Left hindlimb (tissue), 1 donor: ENCODE measurements at regions not wholly inside any gene's neighbourhood (a gene's known extent, or its start where the extent isn't known, plus 50 kb on each side); places are given as distances from the start of the nearest gene placed in this dataset.
"Not testable (repeated sequence)": the region's sequence is repeated elsewhere in the genome, so short reads cannot be mapped to it uniquely, and the experiment has no call there.

Experiments
- DNase-seq: peaks from one replicate; pipeline ENCODE4 v3.0.0-alpha.2; 2018

GRCh38 chr3:73179601-73180000, 118.1 kb downstream of the EBLN2 start:
- DNase-seq, result no peak

DNA sequence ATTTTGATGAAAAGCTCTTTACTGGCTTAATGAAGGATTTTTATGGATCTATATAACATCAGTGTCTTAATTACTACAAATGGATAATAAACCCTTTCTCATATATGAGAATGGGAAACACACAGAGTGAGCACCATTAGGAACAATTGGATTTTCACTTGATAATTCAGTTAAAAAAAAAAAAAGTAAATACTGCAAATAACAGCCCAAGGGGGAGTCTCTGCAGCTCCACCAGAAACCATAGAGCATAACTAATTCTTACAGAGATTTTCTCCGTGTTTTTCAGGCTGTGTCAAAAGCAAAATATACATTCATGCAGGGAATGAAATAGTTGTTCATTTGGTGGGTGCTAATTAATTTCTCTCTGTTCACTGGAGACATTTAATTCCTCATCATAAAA, 125.3 kb downstream of the EBLN2 start:
- DNase-seq, result no peak

- no peak for DNase-seq
Measured at GRCh38 chr3:73187328-73187727, 125.9 kb downstream of the EBLN2 start.

DNA sequence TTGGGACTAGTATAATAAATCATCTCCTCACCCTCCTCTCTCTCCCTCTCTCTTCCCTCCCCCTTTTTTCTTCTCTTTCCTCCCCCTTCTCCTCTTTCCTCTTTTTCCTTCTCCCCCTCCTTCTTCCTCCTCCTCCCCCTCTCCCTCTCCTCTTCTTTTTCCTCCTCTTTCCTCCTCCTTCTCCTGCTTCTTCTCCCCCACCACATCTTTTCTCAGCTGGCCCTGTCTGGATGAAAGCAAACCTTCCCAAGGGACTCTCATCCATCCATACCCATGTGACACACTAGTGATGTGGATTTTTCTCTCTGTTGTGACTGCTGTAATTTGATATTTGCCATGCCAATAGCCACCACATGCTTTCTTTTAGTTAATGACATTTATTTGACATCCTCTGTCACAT, 127.2 kb downstream of the EBLN2 start:
- DNase-seq, result no peak

DNA sequence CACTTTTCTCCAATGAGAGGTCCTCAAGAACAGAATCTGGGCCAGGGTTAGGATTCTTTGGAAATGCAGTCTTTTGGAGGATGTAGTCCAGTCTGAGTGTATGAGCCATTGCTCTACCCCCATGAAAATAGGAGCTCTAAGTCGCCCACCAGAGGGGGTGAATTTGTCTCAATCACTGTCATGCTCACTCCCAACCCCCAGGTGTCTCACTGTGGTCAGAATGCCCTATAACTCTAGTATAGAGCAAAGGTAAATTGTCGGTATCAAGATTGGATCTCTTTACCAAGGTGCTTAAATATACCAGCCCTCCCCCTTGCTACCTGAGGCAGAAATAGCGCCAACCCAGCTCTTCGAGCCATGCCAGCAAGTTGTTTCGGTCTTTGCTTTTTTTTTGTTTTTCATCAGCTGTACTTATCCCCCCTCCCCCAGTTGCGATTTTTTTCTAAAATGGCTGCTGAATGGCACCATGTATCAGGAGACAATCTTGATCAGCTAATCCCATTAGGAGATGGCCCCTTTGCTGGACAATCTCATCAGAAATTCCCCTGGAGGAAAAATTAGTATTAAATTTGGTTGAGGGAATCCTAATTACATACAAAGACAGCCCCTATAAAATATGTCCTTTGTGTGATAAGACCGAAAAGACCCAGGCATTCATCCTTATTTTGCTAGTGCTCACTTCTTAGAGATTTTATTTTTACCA, 130.7 kb downstream of the EBLN2 start:
- no peak for DNase-seq

DNA sequence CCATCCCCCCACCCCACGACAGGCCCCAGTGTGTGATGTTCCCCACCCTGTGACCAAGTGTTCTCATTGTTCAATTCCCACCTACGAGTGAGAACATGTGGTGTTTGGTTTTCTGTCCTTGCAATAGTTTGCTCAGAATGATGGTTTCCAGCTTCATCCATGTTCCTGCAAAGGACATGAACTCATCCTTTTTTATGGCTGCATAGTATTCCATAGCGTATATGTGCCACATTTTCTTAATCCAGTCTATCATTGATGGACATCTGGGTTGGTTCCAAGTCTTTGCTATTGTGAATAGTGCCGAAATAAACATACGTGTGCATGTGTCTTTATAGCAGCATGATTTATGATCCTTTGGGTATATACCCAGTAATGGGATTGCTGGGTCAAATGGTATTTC, 132.5 kb downstream of the EBLN2 start:
- not testable (repeated sequence) for DNase-seq

DNA sequence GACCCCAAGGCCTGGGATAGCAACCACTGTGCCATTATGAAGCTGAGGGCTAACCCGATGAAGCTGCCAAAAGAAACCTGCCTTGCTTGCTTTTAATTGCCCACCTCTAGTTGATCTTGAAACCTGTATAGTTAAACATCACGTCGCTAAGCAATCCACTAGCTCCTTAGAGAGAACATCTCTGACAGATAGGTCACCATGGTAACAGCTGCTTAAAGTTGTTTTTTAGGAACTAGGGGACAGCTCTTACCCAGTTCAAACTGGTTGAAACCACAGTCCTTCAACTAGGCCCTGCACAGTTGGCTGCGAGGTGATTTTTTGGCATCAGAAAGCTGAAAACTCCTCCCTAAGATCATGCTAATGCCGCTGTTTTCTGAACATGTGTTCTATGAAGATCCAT, 135.7 kb downstream of the EBLN2 start:
- no peak for DNase-seq

- no peak for DNase-seq
Measured at GRCh38 chr3:73203101-73203500, 141.6 kb downstream of the EBLN2 start.

DNA sequence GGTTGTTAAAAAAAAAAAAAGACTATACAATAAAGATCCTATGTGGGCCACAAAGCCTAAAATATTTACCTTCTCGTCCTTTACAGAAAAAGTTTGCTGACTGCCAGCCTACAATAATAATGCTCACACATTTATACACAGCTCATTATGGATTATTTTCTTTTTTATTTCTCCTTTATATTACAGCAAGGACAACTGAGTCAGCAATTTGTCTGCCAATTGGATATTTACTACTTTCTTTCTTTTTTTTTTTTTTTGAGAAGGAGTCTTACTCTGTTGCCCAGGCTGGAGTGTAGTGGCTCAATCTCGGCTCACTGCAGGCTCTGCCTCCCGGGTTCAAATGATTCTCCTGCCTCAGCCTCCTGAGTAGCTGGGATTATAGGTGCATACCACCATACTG, 142.2 kb downstream of the EBLN2 start:
- no peak for DNase-seq

DNA sequence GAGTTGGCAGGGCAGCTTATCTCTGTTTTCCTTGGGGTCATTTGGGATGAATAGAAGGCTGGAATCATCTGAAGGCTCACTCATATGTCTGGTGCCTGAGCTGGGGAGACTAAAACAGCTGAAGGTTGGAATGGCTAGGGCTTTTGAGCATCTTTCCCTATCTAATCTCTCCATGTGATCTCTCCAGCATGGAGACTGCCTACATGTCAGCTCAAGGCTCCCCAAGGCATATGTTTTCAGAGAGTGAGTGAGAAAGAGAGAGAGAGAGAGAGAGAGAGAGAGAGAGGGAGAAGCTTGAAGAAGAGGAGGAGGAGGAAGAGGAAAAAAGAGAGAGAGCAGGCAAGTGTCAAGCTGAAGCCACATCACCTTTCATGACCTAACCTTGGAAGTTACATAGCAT, 143.4 kb downstream of the EBLN2 start:
- DNase-seq, result no peak

- no peak for DNase-seq
Measured at GRCh38 chr3:73206030-73206429, 144.6 kb downstream of the EBLN2 start.

- no peak for DNase-seq
Measured at GRCh38 chr3:73207946-73208440, 146.5 kb downstream of the EBLN2 start.

- no peak for DNase-seq
Measured at GRCh38 chr3:73210759-73211158, 149.3 kb downstream of the EBLN2 start.

GRCh38 chr3:73212683-73213082, 151.2 kb downstream of the EBLN2 start:
- no peak for DNase-seq

DNA sequence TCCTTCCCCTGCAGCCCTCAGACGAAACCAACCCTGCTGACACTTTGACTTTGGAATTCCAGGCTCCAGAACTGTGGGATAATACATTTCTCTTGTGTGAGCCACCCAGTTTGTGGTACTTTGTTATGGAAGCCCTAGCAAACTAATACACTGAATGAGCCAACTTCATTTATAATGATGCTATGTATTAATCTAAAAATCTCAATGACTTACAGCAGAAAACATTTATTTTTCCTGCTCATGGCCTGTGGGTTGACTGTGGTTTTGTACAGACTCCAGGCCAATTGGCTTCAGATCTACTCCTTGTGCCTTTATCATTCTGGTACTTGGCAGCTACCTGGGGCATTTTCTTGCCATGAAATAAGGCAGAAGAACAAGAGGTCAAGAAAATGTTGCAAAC, 152.4 kb downstream of the EBLN2 start:
- no peak for DNase-seq

DNA sequence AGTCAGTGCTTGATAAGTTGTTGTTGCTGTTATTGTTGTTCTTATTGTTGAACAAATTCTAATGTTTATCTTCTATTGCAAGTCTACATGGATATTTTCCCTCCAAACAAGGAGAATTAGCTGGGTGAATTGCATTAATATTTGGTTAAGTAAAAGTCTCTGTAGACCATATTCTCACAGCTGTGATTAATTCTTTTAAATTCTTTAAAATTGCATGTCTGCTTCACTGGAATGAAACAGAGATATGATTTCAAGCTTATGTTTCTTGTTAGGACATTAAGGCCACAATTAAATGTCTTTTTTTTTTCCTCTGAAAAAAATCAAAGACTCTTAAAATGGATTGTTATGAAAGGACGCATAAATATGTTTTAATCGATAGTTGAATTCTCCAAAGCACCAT, 153.4 kb downstream of the EBLN2 start:
- DNase-seq, result no peak

- no peak for DNase-seq
Measured at GRCh38 chr3:73215281-73215680, 153.8 kb downstream of the EBLN2 start.

- no peak for DNase-seq
Measured at GRCh38 chr3:73215901-73216300, 154.4 kb downstream of the EBLN2 start.

GRCh38 chr3:73216310-73216709, 154.9 kb downstream of the EBLN2 start:
- DNase-seq, result no peak

GRCh38 chr3:73222126-73222525, 160.7 kb downstream of the EBLN2 start:
- no peak for DNase-seq

DNA sequence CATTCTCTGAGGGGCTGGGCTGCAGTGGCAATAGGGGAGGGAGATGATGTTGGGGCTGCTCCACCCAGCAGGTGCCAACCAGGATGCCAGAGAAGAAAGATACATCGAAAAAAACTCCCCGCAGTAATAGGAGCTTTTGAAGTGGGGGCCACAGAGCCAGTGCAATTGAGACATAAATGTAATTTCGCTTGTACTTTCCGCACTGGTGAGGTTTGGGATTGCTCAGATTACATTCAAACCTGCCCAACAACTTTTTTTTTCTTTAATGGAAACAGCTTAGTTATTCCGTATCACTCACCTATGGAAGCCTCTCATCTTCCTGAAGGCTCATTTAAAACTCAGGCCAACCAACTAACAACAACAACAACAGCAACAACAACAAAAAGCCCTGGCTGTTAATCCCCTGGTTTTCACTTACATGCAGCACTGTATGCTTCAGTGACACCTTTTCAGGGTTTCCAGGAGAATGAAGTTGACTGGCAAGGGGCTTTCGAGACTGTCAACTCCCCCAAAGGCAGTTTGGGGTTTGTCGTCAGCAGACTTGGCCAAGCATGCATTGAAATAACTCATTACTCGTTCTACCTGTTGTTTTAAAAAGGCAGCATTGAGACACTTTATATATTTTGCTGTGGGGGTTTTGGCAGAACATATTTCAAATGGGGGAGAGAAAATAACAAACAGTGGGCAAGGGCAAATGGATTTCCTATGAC, 163.8 kb downstream of the EBLN2 start:
- no peak for DNase-seq

GRCh38 chr3:73225991-73226390, 164.5 kb downstream of the EBLN2 start:
- no peak for DNase-seq

DNA sequence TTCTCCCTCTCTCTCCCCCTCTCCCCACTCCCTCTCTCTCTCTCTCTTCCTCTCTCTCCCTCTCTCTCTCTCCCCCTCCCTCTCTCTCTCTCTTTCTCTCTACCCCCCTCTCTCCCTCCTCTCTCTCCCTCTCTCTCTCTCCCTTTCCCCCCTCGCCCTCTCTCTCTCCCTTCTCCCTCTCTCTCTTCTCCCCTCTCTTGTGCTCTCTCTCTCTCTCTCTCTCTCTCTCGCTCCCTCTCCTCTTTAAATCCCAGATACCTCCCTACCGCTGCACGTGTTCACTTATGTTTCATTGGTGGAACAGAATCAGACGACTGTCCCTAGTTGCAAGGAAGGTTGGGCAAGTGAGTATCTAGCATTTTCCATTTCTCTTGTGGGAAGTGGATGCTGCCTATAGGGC, 166.5 kb downstream of the EBLN2 start:
- no peak for DNase-seq

- DNase-seq, result no peak
Measured at GRCh38 chr3:73228437-73228836, 167.0 kb downstream of the EBLN2 start.

DNA sequence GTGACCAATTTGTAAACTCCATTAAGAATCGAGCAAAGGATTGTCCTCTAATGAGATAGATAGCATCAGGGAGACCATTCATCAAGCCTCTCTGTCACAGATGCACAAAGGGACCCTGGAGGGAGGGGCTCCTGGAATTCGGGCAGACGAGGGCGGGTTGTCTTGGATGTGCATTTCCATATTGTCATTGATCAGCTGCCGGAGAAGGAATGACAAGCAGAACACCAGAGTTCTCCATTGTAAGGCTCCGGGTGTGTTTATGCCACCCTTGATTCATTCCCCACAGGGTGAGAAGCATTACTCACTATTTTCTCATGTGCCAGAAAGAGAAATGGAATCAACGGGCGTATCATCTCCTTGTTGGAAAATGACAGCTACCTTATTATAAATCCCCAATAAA, 167.5 kb downstream of the EBLN2 start:
- no peak for DNase-seq
